Skeletal muscle satellite cell (primary cell): ENCODE measurements at regions not wholly inside any gene's neighbourhood (a gene's known extent, or its start where the extent isn't known, plus 50 kb on each side); places are given as distances from the start of the nearest gene placed in this dataset.

Experiments
- H3K27me3 ChIP-seq: 2 replicates; pipeline ENCODE4 v1.7.0; 2013; ENCODE audit warnings: low read length; ENCODE audit not compliant: control insufficient read depth, insufficient read depth
- H3K36me3 ChIP-seq: 2 replicates; pipeline ENCODE4 v1.7.0; 2013; ENCODE audit warnings: mild to moderate bottlenecking, control low read depth, low read length; ENCODE audit not compliant: insufficient read depth
- H3K4me1 ChIP-seq: 2 replicates; pipeline ENCODE4 v1.7.0; 2013; ENCODE audit warnings: low read length; ENCODE audit not compliant: control insufficient read depth, insufficient read depth
- H3K4me2 ChIP-seq: 2 replicates; pipeline ENCODE4 v1.7.0; 2013; ENCODE audit warnings: mild to moderate bottlenecking, low read length
- H3K4me3 ChIP-seq: 2 replicates; pipeline ENCODE4 v1.7.0; 2013; ENCODE audit warnings: low read length
- H3K9ac ChIP-seq: 2 replicates; pipeline ENCODE4 v1.7.0; 2013; ENCODE audit warnings: mild to moderate bottlenecking, low read depth, low read length, moderate library complexity
- H3K9me3 ChIP-seq: replicated peaks from 2 replicates; pipeline ENCODE4 v1.7.0; 2013; ENCODE audit warnings: mild to moderate bottlenecking, control low read depth, low read length

DNA sequence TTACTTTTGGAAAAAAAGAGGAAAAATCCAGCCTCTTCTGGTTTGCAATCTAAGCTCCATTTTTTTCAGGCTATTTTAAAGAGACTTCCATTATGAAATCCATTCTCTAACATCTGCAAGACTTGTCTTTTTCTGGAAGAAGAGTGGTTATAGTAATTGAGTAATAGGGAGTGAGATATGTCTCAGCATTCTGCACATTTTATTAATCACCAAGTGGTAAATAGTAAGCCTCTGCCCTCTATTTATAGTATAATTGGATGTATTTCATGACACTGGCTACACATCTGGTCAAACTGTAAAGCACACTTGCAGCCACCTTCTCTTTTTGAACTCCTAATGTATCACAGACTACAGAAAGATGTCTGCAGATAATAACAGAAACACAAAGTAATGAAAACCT, 391.1 kb downstream of the ETS1 start:
- H3K9me3 ChIP-seq, result no peaks in the 10 kb centered on the region

GRCh38 chr11:128195756-128196155, 391.6 kb downstream of the ETS1 start:
- Histone ChIP-seq H3K9ac (no peak overlapping the region), H3K9me3 (no peaks in the 10 kb centered on the region), H3K4me3 (no peak overlapping the region), H3K27me3 (no peaks in the 10 kb centered on the region), H3K4me1 (peaks cover 9% of the 10 kb centered on the region), H3K4me2 (no peak overlapping the region), H3K36me3 (no peaks in the 10 kb centered on the region)

More for the DNA sequence above, 391.1 kb downstream of the ETS1 start:
- H3K4me1 ChIP-seq, result peaks cover 9% of the 10 kb centered on the region
- H3K9ac ChIP-seq, result no peak overlapping the region
- no peaks in the 10 kb centered on the region for H3K27me3 ChIP-seq
- no peaks in the 10 kb centered on the region for H3K36me3 ChIP-seq
- no peak overlapping the region for H3K4me3 ChIP-seq
- no peak overlapping the region for H3K4me2 ChIP-seq

GRCh38 chr11:128195057-128195751, 392.2 kb downstream of the ETS1 start:
- Histone ChIP-seq H3K27me3 (no peaks in the 10 kb centered on the region), H3K4me3 (no peak overlapping the region), H3K9me3 (no peaks in the 10 kb centered on the region), H3K36me3 (no peaks in the 10 kb centered on the region), H3K9ac (no peak overlapping the region), H3K4me1 (peaks cover 9% of the 10 kb centered on the region), H3K4me2 (no peak overlapping the region)

- Histone ChIP-seq H3K27me3 (no peaks in the 10 kb centered on the region), H3K9me3 (no peaks in the 10 kb centered on the region), H3K4me3 (no peak overlapping the region), H3K36me3 (no peaks in the 10 kb centered on the region), H3K9ac (no peak overlapping the region), H3K4me1 (peaks cover 9% of the 10 kb centered on the region), H3K4me2 (no peak overlapping the region)
Observed at GRCh38 chr11:128194216-128194615, 393.1 kb downstream of the ETS1 start.

- H3K9me3 ChIP-seq, result no peaks in the 10 kb centered on the region
- H3K4me1 ChIP-seq, result peaks cover 10% of the 10 kb centered on the region
- H3K27me3 ChIP-seq, result no peaks in the 10 kb centered on the region
- H3K4me2 ChIP-seq, result no peak overlapping the region
- no peaks in the 10 kb centered on the region for H3K36me3 ChIP-seq
- H3K9ac ChIP-seq, result no peak overlapping the region
- H3K4me3 ChIP-seq, result no peak overlapping the region
Observed at GRCh38 chr11:128193615-128194014, 393.7 kb downstream of the ETS1 start.

DNA sequence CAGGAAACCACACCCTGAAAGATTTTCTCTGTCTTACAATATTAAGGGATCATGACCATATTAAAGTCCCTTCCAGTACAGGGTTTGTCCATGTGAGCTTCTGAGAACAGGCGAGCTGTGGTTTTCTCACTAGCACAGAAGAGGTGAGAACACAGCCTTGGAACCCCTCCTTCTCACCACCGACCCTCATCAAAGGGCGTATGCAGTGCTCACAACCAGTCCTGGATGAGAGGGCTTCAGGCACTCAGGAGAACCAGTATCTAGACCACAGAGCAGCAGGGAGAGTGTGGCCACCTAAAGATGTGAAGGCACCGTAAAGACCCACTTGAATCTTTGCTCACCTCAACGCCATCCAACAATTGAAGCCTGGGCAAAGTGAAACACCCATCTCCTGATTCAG, 397.0 kb downstream of the ETS1 start:
- H3K9ac ChIP-seq, result no peak overlapping the region
- H3K27me3 ChIP-seq, result no peaks in the 10 kb centered on the region
- H3K4me2 ChIP-seq, result no peak overlapping the region
- H3K4me3 ChIP-seq, result no peak overlapping the region
- H3K4me1 ChIP-seq, result peaks cover 17% of the 10 kb centered on the region
- no peaks in the 10 kb centered on the region for H3K9me3 ChIP-seq
- no peaks in the 10 kb centered on the region for H3K36me3 ChIP-seq

DNA sequence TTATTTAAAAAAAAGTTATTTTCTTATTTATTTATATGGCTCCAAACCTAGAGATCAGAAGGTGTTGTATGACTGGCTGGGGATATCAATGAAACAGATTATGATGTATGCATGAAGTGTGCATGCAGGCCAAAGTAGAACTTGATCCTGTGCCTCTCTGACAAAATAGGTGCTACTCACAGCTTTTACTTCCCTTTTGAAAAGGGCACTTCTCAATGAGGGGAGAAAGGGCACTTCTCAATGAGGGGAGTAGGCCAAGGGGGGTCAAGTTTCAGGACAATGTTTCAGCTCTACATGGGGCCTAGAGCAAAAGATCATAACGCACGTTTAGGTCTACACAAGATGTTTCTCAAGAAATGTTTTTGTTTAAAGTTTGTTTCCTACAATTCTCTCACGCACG, 397.5 kb downstream of the ETS1 start:
- Histone ChIP-seq H3K9ac (no peak overlapping the region), H3K4me3 (no peak overlapping the region), H3K4me2 (no peak overlapping the region), H3K27me3 (no peaks in the 10 kb centered on the region), H3K4me1 (peaks cover 17% of the 10 kb centered on the region), H3K36me3 (no peaks in the 10 kb centered on the region), H3K9me3 (no peaks in the 10 kb centered on the region)

GRCh38 chr11:128188346-128189004, 398.9 kb downstream of the ETS1 start:
- H3K4me1 ChIP-seq, result peaks cover 9% of the 10 kb centered on the region
- H3K9ac ChIP-seq, result no peak overlapping the region
- no peak overlapping the region for H3K4me2 ChIP-seq
- no peaks in the 10 kb centered on the region for H3K9me3 ChIP-seq
- H3K4me3 ChIP-seq, result no peak overlapping the region
- H3K27me3 ChIP-seq, result no peaks in the 10 kb centered on the region
- no peaks in the 10 kb centered on the region for H3K36me3 ChIP-seq

- Histone ChIP-seq H3K9ac (no peak overlapping the region), H3K9me3 (no peaks in the 10 kb centered on the region), H3K36me3 (no peaks in the 10 kb centered on the region), H3K27me3 (no peaks in the 10 kb centered on the region), H3K4me3 (no peak overlapping the region), H3K4me2 (no peak overlapping the region), H3K4me1 (peaks cover 9% of the 10 kb centered on the region)
Observed at GRCh38 chr11:128187835-128188234, 399.5 kb downstream of the ETS1 start.

DNA sequence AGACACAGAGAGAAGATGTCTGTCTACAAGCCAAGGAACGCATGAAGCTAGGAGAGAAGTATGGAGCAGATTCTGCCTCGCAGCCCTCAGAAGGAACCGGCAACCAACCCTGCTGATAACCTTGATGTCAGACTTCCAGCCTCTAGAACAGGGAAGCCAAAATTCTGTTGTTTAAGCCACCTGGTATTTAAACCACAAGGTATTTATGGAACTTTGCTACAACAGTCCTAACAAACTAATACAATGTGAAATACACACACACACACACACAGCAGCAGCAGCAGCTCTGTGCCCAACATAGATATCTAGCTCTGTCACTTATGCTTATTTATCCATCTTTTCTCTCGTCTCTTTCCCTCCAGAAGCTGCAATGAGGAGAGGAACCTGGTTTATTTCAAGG, 400.0 kb downstream of the ETS1 start:
- Histone ChIP-seq H3K4me1 (peaks cover 9% of the 10 kb centered on the region), H3K9me3 (no peaks in the 10 kb centered on the region), H3K4me2 (no peak overlapping the region), H3K36me3 (no peaks in the 10 kb centered on the region), H3K9ac (no peak overlapping the region), H3K4me3 (no peak overlapping the region), H3K27me3 (no peaks in the 10 kb centered on the region)

DNA sequence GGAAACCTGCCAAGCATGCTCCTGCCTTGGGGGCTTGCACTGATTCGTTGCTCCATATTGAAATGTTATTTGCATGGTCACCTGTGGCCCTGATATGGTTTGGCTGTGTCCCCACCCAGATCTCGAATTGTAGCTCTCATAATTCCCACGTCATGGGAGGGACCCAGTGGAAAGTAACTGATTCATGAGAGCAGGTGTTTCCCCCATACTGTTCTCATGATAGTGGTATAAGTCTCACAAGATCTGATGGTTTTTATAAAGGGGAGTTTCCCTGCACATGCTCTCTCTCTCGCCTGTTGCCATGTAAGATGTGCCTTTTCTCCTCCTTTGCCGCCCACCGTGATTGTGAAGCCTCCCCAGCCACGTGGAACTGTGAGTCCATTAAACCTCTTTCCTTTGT, 402.4 kb downstream of the ETS1 start:
- Histone ChIP-seq H3K27me3 (no peaks in the 10 kb centered on the region), H3K9ac (no peak overlapping the region), H3K36me3 (no peaks in the 10 kb centered on the region), H3K4me2 (no peak overlapping the region), H3K4me1 (peaks cover 23% of the 10 kb centered on the region), H3K4me3 (no peak overlapping the region), H3K9me3 (no peaks in the 10 kb centered on the region)

DNA sequence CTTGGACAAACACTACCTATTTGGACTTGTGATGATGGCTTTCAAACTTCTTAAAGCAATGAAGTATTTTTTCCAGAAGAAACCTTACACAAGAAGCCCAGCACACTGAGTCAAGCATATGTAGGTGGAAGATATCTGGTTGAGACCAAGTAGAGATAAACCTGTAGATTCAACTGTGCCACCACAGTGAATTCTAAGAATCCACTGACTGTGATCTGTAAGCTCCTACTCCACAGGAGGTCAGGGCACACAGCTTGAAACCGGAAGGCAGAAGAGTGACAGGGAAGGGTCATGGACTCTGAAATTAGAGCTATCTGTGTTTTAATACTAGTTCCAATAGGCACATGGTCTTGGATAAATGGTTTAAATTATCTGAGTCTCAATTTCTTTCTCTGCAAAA, 404.5 kb downstream of the ETS1 start:
- H3K9ac ChIP-seq, result no peak overlapping the region
- no peaks in the 10 kb centered on the region for H3K36me3 ChIP-seq
- H3K4me2 ChIP-seq, result no peak overlapping the region
- no peaks in the 10 kb centered on the region for H3K9me3 ChIP-seq
- peaks cover 26% of the 10 kb centered on the region for H3K4me1 ChIP-seq
- no peak overlapping the region for H3K4me3 ChIP-seq
- H3K27me3 ChIP-seq, result no peaks in the 10 kb centered on the region
